H1 (cell line): ENCODE measurements at regions not wholly inside any gene's neighbourhood (a gene's known extent, or its start where the extent isn't known, plus 50 kb on each side); places are given as distances from the start of the nearest gene placed in this dataset.

Experiments
- CTCF ChIA-PET: fragments of 300-600 bp; sonication (Branson Sonifier 250); formaldehyde crosslinking; loops from one replicate; lab custom pipeline; 2021; ENCODE audit not compliant: partially characterized antibody; lab: Charles Lee
- POLR2A ChIA-PET: fragments of 300-600 bp; sonication (Branson Sonifier 250); formaldehyde crosslinking; loops from one replicate; lab custom pipeline; 2021; ENCODE audit warnings: inconsistent platforms; ENCODE audit not compliant: partially characterized antibody; lab: Charles Lee
- DNase-seq, 2 experiments: peaks; one replicate each; pipeline versions ENCODE4 v3.0.0 to v3.0.0-alpha.2; 2010 to 2022; ENCODE audit warnings: low spot score in 2 of 2, low read depth in 1 of 2, mixed read lengths in 1 of 2
- FAIRE-seq: peaks from 2 replicates; lab custom pipeline; 2011; peaks lifted over from hg19 to GRCh38; lab: Jason Lieb, UNC
- H2AFZ ChIP-seq: 2 replicates; pipeline ENCODE4 v1.8.1; 2012; ENCODE audit warnings: low read length, inconsistent platforms
- H2AK5ac ChIP-seq: 2 replicates; pipeline ENCODE4 v1.6.1; 2013; ENCODE audit warnings: low read depth, low read length
- H2BK120ac ChIP-seq: replicated peaks from 2 replicates; pipeline ENCODE3; 2013; ENCODE audit warnings: low read depth, low read length, inconsistent platforms
- H2BK12ac ChIP-seq: 2 replicates; pipeline ENCODE4 v1.6.1; 2013; ENCODE audit warnings: low read depth, low read length
- H2BK15ac ChIP-seq: 2 replicates; pipeline ENCODE4 v1.6.1; 2013; ENCODE audit warnings: low read length
- H2BK20ac ChIP-seq: 2 replicates; pipeline ENCODE4 v1.6.1; 2013; ENCODE audit warnings: low read length
- H2BK5ac ChIP-seq: 2 replicates; pipeline ENCODE4 v1.6.1; 2013; ENCODE audit warnings: low read depth, low read length
- H3K14ac ChIP-seq: 2 replicates; pipeline ENCODE4 v1.6.1; 2013; ENCODE audit warnings: inconsistent platforms; ENCODE audit not compliant: insufficient read length
- H3K18ac ChIP-seq: 2 replicates; pipeline ENCODE4 v1.6.1; 2013; ENCODE audit warnings: low read length; ENCODE audit errors: extremely low read depth
- H3K23ac ChIP-seq: 2 replicates; pipeline ENCODE4 v1.6.1; 2013; ENCODE audit warnings: inconsistent platforms; ENCODE audit not compliant: insufficient read length
- H3K23me2 ChIP-seq: 2 replicates; pipeline ENCODE4 v1.6.1; 2013; ENCODE audit warnings: low read depth, low read length
- H3K27ac ChIP-seq: 2 replicates; pipeline ENCODE4 v1.6.1; 2011; ENCODE audit warnings: low read depth, low read length, inconsistent platforms
- H3K27me3 ChIP-seq, 4 experiments: replicated peaks in 1 of 4; 1 replicate in 1 of 4; 2 replicates in 3 of 4; pipeline versions ENCODE4 v1.6.1 to v1.8.1; 2011 to 2013; ENCODE audit warnings: low read length in 3 of 4, mild to moderate bottlenecking in 3 of 4, inconsistent platforms in 2 of 4, mixed read lengths in 2 of 4, moderate library complexity in 1 of 4; ENCODE audit not compliant: control insufficient read depth in 3 of 4, insufficient read depth in 3 of 4; ENCODE audit errors: extremely low read depth in 1 of 4
- H3K36me3 ChIP-seq, 4 experiments: 2 replicates each; pipeline versions ENCODE4 v1.6.1 to v1.8.1; 2011 to 2013; ENCODE audit warnings: mild to moderate bottlenecking in 4 of 4, low read length in 3 of 4, moderate library complexity in 2 of 4, control low read depth in 1 of 4, inconsistent platforms in 1 of 4; ENCODE audit not compliant: insufficient read depth in 4 of 4, control insufficient read depth in 2 of 4
- H3K4ac ChIP-seq: replicated peaks from 2 replicates; pipeline ENCODE3; 2013; ENCODE audit warnings: low read length, low read depth, mixed read lengths, inconsistent platforms; ENCODE audit not compliant: insufficient read length
- H3K4me1 ChIP-seq, 4 experiments: replicated peaks in 1 of 4; 1 replicate in 1 of 4; 2 replicates in 3 of 4; pipeline versions ENCODE4 v1.6.1 to v1.8.1; 2011 to 2013; ENCODE audit warnings: low read length in 3 of 4, inconsistent platforms in 2 of 4, mixed read lengths in 1 of 4; ENCODE audit not compliant: insufficient read depth in 4 of 4, control insufficient read depth in 3 of 4
- H3K4me2 ChIP-seq, 2 experiments: 2 replicates each; pipeline versions ENCODE4 v1.6.1 to v1.8.1; 2011 to 2013; ENCODE audit warnings: low read depth in 2 of 2, low read length in 2 of 2, control low read depth in 1 of 2, inconsistent platforms in 1 of 2, mild to moderate bottlenecking in 1 of 2; ENCODE audit not compliant: insufficient read depth in 1 of 2
- H3K4me3 ChIP-seq, 4 experiments: fragments of 200-600, 300-600 bp in 1 of 4; sonication (generic), shearing (Covaris generic), sonication (Bioruptor Twin) in 1 of 4; 2 replicates each; pipeline versions ENCODE4 v1.5.1 to v1.8.1; 2011 to 2016; ENCODE audit warnings: low read length in 4 of 4, low read depth in 3 of 4, control low read depth in 2 of 4, inconsistent platforms in 2 of 4, mild to moderate bottlenecking in 2 of 4, mixed read lengths in 1 of 4, moderate library complexity in 1 of 4; ENCODE audit not compliant: insufficient read depth in 2 of 4; ENCODE audit errors: extremely low read depth in 1 of 4
- H3K56ac ChIP-seq: replicated peaks from 2 replicates; pipeline ENCODE3; 2013; ENCODE audit warnings: low read depth, mild to moderate bottlenecking, mixed read lengths, low read length, inconsistent platforms; ENCODE audit not compliant: insufficient read length
- H3K79me1 ChIP-seq: 2 replicates; pipeline ENCODE4 v1.6.1; 2013; ENCODE audit warnings: low read depth, low read length, control low read depth
- H3K79me2 ChIP-seq, 2 experiments: 2 replicates each; pipeline versions ENCODE4 v1.6.1 to v1.8.1; 2012 to 2013; ENCODE audit warnings: low read length in 2 of 2, mild to moderate bottlenecking in 2 of 2, inconsistent platforms in 1 of 2; ENCODE audit not compliant: insufficient read depth in 2 of 2, control insufficient read depth in 1 of 2
- H3K9ac ChIP-seq, 4 experiments: replicated peaks in 1 of 4; 1 replicate in 1 of 4; 2 replicates in 3 of 4; pipeline versions ENCODE4 v1.6.1 to v1.8.1; 2011 to 2013; ENCODE audit warnings: low read depth in 3 of 4, low read length in 3 of 4, control low read depth in 2 of 4, mild to moderate bottlenecking in 2 of 4, moderate library complexity in 2 of 4, inconsistent platforms in 1 of 4; ENCODE audit errors: extremely low read depth in 1 of 4
- H3K9me3 ChIP-seq, 2 experiments: 2 replicates each; pipeline versions ENCODE4 v1.6.1 to v1.8.1; 2012 to 2013; ENCODE audit warnings: mild to moderate bottlenecking in 2 of 2, moderate library complexity in 2 of 2, control low read depth in 1 of 2, inconsistent platforms in 1 of 2, low read depth in 1 of 2, low read length in 1 of 2, mixed read lengths in 1 of 2; ENCODE audit not compliant: insufficient read depth in 2 of 2
- H4K20me1 ChIP-seq, 2 experiments: replicated peaks in 1 of 2; 2 replicates each; pipeline versions ENCODE3 to v1.8.1; 2011 to 2013; ENCODE audit warnings: inconsistent platforms in 2 of 2, low read length in 2 of 2, mild to moderate bottlenecking in 1 of 2; ENCODE audit not compliant: insufficient read depth in 2 of 2, control insufficient read depth in 1 of 2
- H4K5ac ChIP-seq: 2 replicates; pipeline ENCODE4 v1.6.1; 2013; ENCODE audit warnings: low read length, low read depth, mixed read lengths, inconsistent platforms; ENCODE audit not compliant: insufficient read length
- H4K8ac ChIP-seq: 2 replicates; pipeline ENCODE4 v1.8.0; 2013; ENCODE audit warnings: mild to moderate bottlenecking, moderate library complexity, low read length, inconsistent platforms; ENCODE audit not compliant: insufficient read depth; ENCODE audit errors: extremely low read depth
- H4K91ac ChIP-seq: replicated peaks from 2 replicates; pipeline ENCODE3; 2013; ENCODE audit warnings: low read length, mixed read lengths, inconsistent platforms; ENCODE audit not compliant: insufficient read length
- BCL11A ChIP-seq, 2 experiments: IDR thresholded peaks; one replicate each; pipeline ENCODE4 v1.6.1; 2011; ENCODE audit warnings: low read depth in 2 of 2, low read length in 2 of 2, mild to moderate bottlenecking in 2 of 2
- BRCA1 ChIP-seq: IDR thresholded peaks from 2 replicates; pipeline ENCODE4 v1.6.1; 2012; ENCODE audit warnings: low read depth, low read length, improper control_type of control experiment
- EZH2 ChIP-seq: fragments of 200-600 bp; sonication (generic); IDR thresholded peaks from 2 replicates; pipeline ENCODE4 v1.7.1; 2012; ENCODE audit warnings: low read depth, mild to moderate bottlenecking, moderate library complexity, low read length, inconsistent platforms; ENCODE audit not compliant: severe bottlenecking
- JUN ChIP-seq: IDR thresholded peaks from 2 replicates; pipeline ENCODE4 v1.6.1; 2011; ENCODE audit warnings: low read depth, mild to moderate bottlenecking, improper control_type of control experiment, low read length
- MAFK ChIP-seq: IDR thresholded peaks from 2 replicates; pipeline ENCODE4 v1.6.1; 2012; ENCODE audit warnings: low read depth, mild to moderate bottlenecking, improper control_type of control experiment, low read length
- NANOG ChIP-seq: IDR thresholded peaks from 2 replicates; pipeline ENCODE4 v1.6.1; 2011; ENCODE audit warnings: low read length, low read depth, mild to moderate bottlenecking, inconsistent platforms; ENCODE audit not compliant: insufficient read depth, poor library complexity, severe bottlenecking
- POLR2A ChIP-seq, 2 experiments: IDR thresholded peaks; 1 replicate in 1 of 2; 2 replicates in 1 of 2; pipeline ENCODE4 v1.6.1; 2011; ENCODE audit warnings: low read depth in 2 of 2, low read length in 2 of 2, mild to moderate bottlenecking in 2 of 2; ENCODE audit errors: control extremely low read depth in 1 of 2
- RFX5 ChIP-seq: IDR thresholded peaks from 2 replicates; pipeline ENCODE4 v1.6.1; 2011; ENCODE audit warnings: low read depth, low read length, improper control_type of control experiment, borderline replicate concordance
- SUZ12 ChIP-seq: fragments of 200-600 bp; sonication (generic); IDR thresholded peaks from 2 replicates; pipeline ENCODE4 v1.6.1; 2012; ENCODE audit warnings: mild to moderate bottlenecking, inconsistent platforms, low read length, moderate library complexity, mixed read lengths
- USF2 ChIP-seq: IDR thresholded peaks from 2 replicates; pipeline ENCODE4 v1.6.1; 2011; ENCODE audit warnings: low read length, improper control_type of control experiment
- ZNF274 ChIP-seq: IDR thresholded peaks from 2 replicates; pipeline ENCODE4 v1.7.0; 2012; ENCODE audit warnings: low read length, borderline replicate concordance; ENCODE audit errors: extremely low read depth

GRCh38 chr9:118029425-118029824, 325.2 kb downstream of the TLR4 start:
- Histone ChIP-seq H3K27ac (no peak overlapping the region), H4K91ac (no peak overlapping the region), H2BK5ac (no peak overlapping the region), H3K14ac (no peak overlapping the region), H2BK12ac (no peak overlapping the region), H3K36me3 (no peaks in the 10 kb centered on the region), H3K79me1 (no peaks in the 10 kb centered on the region), H3K23me2 (no peaks in the 10 kb centered on the region), H2BK15ac (no peak overlapping the region), H3K27me3 (no peaks in the 10 kb centered on the region), H3K9me3 (no peaks in the 10 kb centered on the region), H4K8ac (no peak overlapping the region), H3K9ac (no peak overlapping the region), H3K18ac (no peak overlapping the region), H3K4me1 (no peaks in the 10 kb centered on the region), H2AFZ (no peak overlapping the region), H4K20me1 (no peaks in the 10 kb centered on the region), H4K5ac (no peak overlapping the region), H3K56ac (no peak overlapping the region), H2AK5ac (no peak overlapping the region), H3K79me2 (no peaks in the 10 kb centered on the region), H2BK20ac (no peak overlapping the region), H3K4ac (no peak overlapping the region), H3K4me3 (no peak overlapping the region), H3K23ac (no peak overlapping the region), H2BK120ac (no peak overlapping the region), H3K4me2 (no peak overlapping the region)
- ChIA-PET CTCF (interaction anchor here (0.6 kb wide), 1 partner anchor 434 kb away, joined by 3 read pairs; no protein-coding TSS in a partner anchor), POLR2A (no interaction called here)
- no peak for FAIRE-seq
- no peak for DNase-seq
- no peak for TF ChIP-seq ZNF274
- TF ChIP-seq RFX5, result no peak
- no peak for TF ChIP-seq BRCA1
- TF ChIP-seq JUN, result no peak
- no peak for TF ChIP-seq BCL11A (IDR thresholded peaks at IDR 0.05; ENCODE audit: low read depth in 2 of 2, low read length in 2 of 2)
- TF ChIP-seq POLR2A (IDR thresholded peaks at IDR 0.05; ENCODE audit: control extremely low read depth in 1 of 2, low read depth in 2 of 2, low read length in 2 of 2), result no peak
- TF ChIP-seq MAFK, result no peak
- no peak for TF ChIP-seq USF2
- no peak for TF ChIP-seq SUZ12
- no peak for TF ChIP-seq NANOG
- TF ChIP-seq EZH2, result no peak
